HCT116 (cell line): ENCODE measurements at regions not wholly inside any gene's neighbourhood (a gene's known extent, or its start where the extent isn't known, plus 50 kb on each side); places are given as distances from the start of the nearest gene placed in this dataset.

Source experiments
- ATAC-seq: fragments of 200-7000 bp; cut with Tn5 transposase; 2 replicates; pipeline ENCODE4 v1.9.1; 2020; ENCODE audit warnings: mild to moderate bottlenecking, moderate library complexity
- BruUV-seq: library from RNA; stranded (reverse); fragments of 400-500 nt; replicated peaks from 2 replicates; lab custom pipeline; 2021; lab: Mats Ljungman, UMichigan
- CTCF ChIA-PET: fragments of 300-600 bp; sonication (Branson Sonifier 250); formaldehyde crosslinking; loops from one replicate; lab custom pipeline; 2021; ENCODE audit warnings: antibody characterized with exemption; lab: Charles Lee
- POLR2A ChIA-PET: fragments of 300-600, 350-600 bp; sonication (Branson Sonifier 250); formaldehyde crosslinking; loops from one replicate; lab custom pipeline; 2021; ENCODE audit warnings: antibody characterized with exemption; lab: Charles Lee
- RAD21 ChIA-PET, 2 experiments: fragments of 300-600 bp; sonication (Branson Sonifier 250); formaldehyde crosslinking; loops; one replicate each; lab custom pipeline; 2023; ENCODE audit warnings: low total read pairs in 2 of 2; ENCODE audit not compliant: uncharacterized antibody in 2 of 2, unreplicated experiment in 2 of 2, low non-redundant PET in 1 of 2; lab: Charles Lee
- DNase-seq: peaks from one replicate; pipeline ENCODE4 v3.0.0-alpha.2; 2010; ENCODE audit warnings: low read depth, low spot score
- H2AFZ ChIP-seq: fragments of 200-600 bp; shearing (Covaris generic), sonication (generic); 2 replicates; pipeline ENCODE4 v1.6.1; 2017; ENCODE audit warnings: low read depth, mixed run types, mixed read lengths, antibody characterized with exemption, low read length; ENCODE audit not compliant: poor library complexity, severe bottlenecking
- H3K27ac ChIP-seq: 2 replicates; pipeline ENCODE4 v1.5.1; 2012; ENCODE audit warnings: low read depth, low read length
- H3K27me3 ChIP-seq: fragments of 200-600 bp; sonication (generic); 2 replicates; pipeline ENCODE4 v1.6.1; 2016; ENCODE audit warnings: mixed run types, low read length, mixed read lengths; ENCODE audit not compliant: insufficient read depth
- H3K36me3 ChIP-seq, 2 experiments: fragments of 200-500 bp in 1 of 2; fragments of 200-600 bp in 1 of 2; sonication (Bioruptor generic) in 1 of 2; sonication (generic) in 1 of 2; 2 replicates each; pipeline versions ENCODE4 v1.5.1 to v1.6.1; 2014 to 2016; ENCODE audit warnings: low read length in 2 of 2, inconsistent platforms in 1 of 2, mixed read lengths in 1 of 2, mixed run types in 1 of 2; ENCODE audit not compliant: insufficient read depth in 2 of 2, control insufficient read depth in 1 of 2
- H3K4me1 ChIP-seq, 2 experiments: fragments of 200-600 bp in 1 of 2; sonication (generic) in 1 of 2; 2 replicates each; pipeline versions ENCODE4 v1.5.1 to v1.6.1; 2012 to 2017; ENCODE audit warnings: low read length in 2 of 2, inconsistent platforms in 1 of 2, mild to moderate bottlenecking in 1 of 2, mixed read lengths in 1 of 2, mixed run types in 1 of 2, moderate library complexity in 1 of 2; ENCODE audit not compliant: insufficient read depth in 2 of 2, control insufficient read depth in 1 of 2
- H3K4me2 ChIP-seq: fragments of 200-600 bp; sonication (generic); 2 replicates; pipeline ENCODE4 v1.6.1; 2017; ENCODE audit warnings: mixed run types, low read length, mixed read lengths
- H3K4me3 ChIP-seq, 2 experiments: fragments of 200-600 bp in 1 of 2; sonication (generic) in 1 of 2; replicated peaks in 1 of 2; 2 replicates each; pipeline ENCODE4 v1.5.1; 2011 to 2016; ENCODE audit warnings: low read length in 2 of 2, control low read depth in 1 of 2, low read depth in 1 of 2, mild to moderate bottlenecking in 1 of 2, mixed read lengths in 1 of 2, mixed run types in 1 of 2
- H3K79me2 ChIP-seq: fragments of 200-600 bp; sonication (generic); 2 replicates; pipeline ENCODE4 v1.6.1; 2017; ENCODE audit warnings: mild to moderate bottlenecking, mixed run types, low read length, moderate library complexity, mixed read lengths; ENCODE audit not compliant: insufficient read depth
- H3K9ac ChIP-seq: fragments of 200-600 bp; sonication (generic); 2 replicates; pipeline ENCODE4 v1.6.1; 2016; ENCODE audit warnings: low read length, mixed read lengths
- H3K9me2 ChIP-seq: fragments of 200-600 bp; sonication (generic), shearing (Covaris generic); 2 replicates; pipeline ENCODE4 v1.6.1; 2017; ENCODE audit warnings: mixed run types, mild to moderate bottlenecking, moderate library complexity; ENCODE audit not compliant: insufficient read depth
- H3K9me3 ChIP-seq, 2 experiments: fragments of 200-500 bp in 1 of 2; fragments of 200-600 bp in 1 of 2; sonication (Bioruptor generic) in 1 of 2; sonication (generic) in 1 of 2; 2 replicates each; pipeline ENCODE4 v1.6.1; 2014 to 2017; ENCODE audit warnings: low read length in 2 of 2, mixed read lengths in 2 of 2, inconsistent platforms in 1 of 2, low read depth in 1 of 2, mild to moderate bottlenecking in 1 of 2, mixed run types in 1 of 2, moderate library complexity in 1 of 2; ENCODE audit not compliant: control insufficient read depth in 1 of 2, insufficient read depth in 1 of 2
- H4K20me1 ChIP-seq: fragments of 200-600 bp; sonication (generic), shearing (Covaris generic); 2 replicates; pipeline ENCODE4 v1.6.1; 2017; ENCODE audit warnings: mixed run types, mild to moderate bottlenecking, moderate library complexity; ENCODE audit not compliant: insufficient read depth
- CEBPB ChIP-seq: IDR thresholded peaks from 2 replicates; pipeline ENCODE4 v1.6.1; 2012; ENCODE audit warnings: low read depth
- CTCF ChIP-seq, 3 experiments: fragments of 200-600 bp in 1 of 3; sonication (generic) in 1 of 3; IDR thresholded peaks in 2 of 3; conservative IDR thresholded peaks in 1 of 3; 2 replicates each; pipeline ENCODE4 v1.5.1; 2012 to 2017; ENCODE audit warnings: low read depth in 2 of 3, low read length in 2 of 3, antibody characterized with exemption in 1 of 3, borderline replicate concordance in 1 of 3, control low read depth in 1 of 3, mild to moderate bottlenecking in 1 of 3, mixed read lengths in 1 of 3, mixed run types in 1 of 3, moderate library complexity in 1 of 3; ENCODE audit not compliant: insufficient read depth in 1 of 3
- EGR1 ChIP-seq: IDR thresholded peaks from 2 replicates; pipeline ENCODE4 v1.6.1; 2012; ENCODE audit warnings: low read depth
- ELF1 ChIP-seq: IDR thresholded peaks from 2 replicates; pipeline ENCODE4 v1.6.1; 2012; ENCODE audit warnings: low read depth, borderline replicate concordance
- EZH2 ChIP-seq: fragments of 200-600 bp; sonication (generic); IDR thresholded peaks from 2 replicates; pipeline ENCODE4 v1.6.1; 2017; ENCODE audit warnings: antibody characterized with exemption, mixed run types
- EZH2phosphoT487 ChIP-seq: fragments of 200-600 bp; IDR thresholded peaks from 2 replicates; pipeline ENCODE4 v1.6.1; 2018; ENCODE audit warnings: antibody characterized with exemption, borderline replicate concordance
- FOSL1 ChIP-seq: IDR thresholded peaks from 2 replicates; pipeline ENCODE4 v1.6.1; 2012; ENCODE audit warnings: low read depth
- JUND ChIP-seq: IDR thresholded peaks from 2 replicates; pipeline ENCODE4 v1.6.1; 2012
- MAX ChIP-seq: IDR thresholded peaks from 2 replicates; pipeline ENCODE4 v1.6.1; 2012
- POLR2A ChIP-seq: IDR thresholded peaks from 2 replicates; pipeline ENCODE4 v1.7.0; 2011; ENCODE audit warnings: borderline replicate concordance; ENCODE audit not compliant: insufficient read depth, insufficient read length; ENCODE audit errors: extremely low read depth
- POLR2AphosphoS5 ChIP-seq: IDR thresholded peaks from 2 replicates; pipeline ENCODE4 v1.6.1; 2011; ENCODE audit warnings: mild to moderate bottlenecking, low read depth, low read length, moderate library complexity
- RAD21 ChIP-seq: IDR thresholded peaks from 2 replicates; pipeline ENCODE4 v1.6.1; 2012; ENCODE audit warnings: low read depth, mild to moderate bottlenecking
- REST ChIP-seq: IDR thresholded peaks from 2 replicates; pipeline ENCODE4 v1.6.1; 2012; ENCODE audit warnings: low read depth
- SIN3A ChIP-seq: IDR thresholded peaks from 2 replicates; pipeline ENCODE4 v1.6.1; 2012; ENCODE audit warnings: low read depth
- SP1 ChIP-seq: IDR thresholded peaks from 2 replicates; pipeline ENCODE4 v1.6.1; 2012; ENCODE audit warnings: low read depth
- TCF7L2 ChIP-seq: IDR thresholded peaks from 2 replicates; pipeline ENCODE4 v1.7.0; 2011; ENCODE audit warnings: borderline replicate concordance, inconsistent platforms; ENCODE audit not compliant: insufficient read depth, insufficient read length; ENCODE audit errors: extremely low read depth
- YY1 ChIP-seq: IDR thresholded peaks from 2 replicates; pipeline ENCODE4 v1.6.1; 2011; ENCODE audit warnings: low read length, low read depth, moderate library complexity, mild to moderate bottlenecking; ENCODE audit not compliant: insufficient replicate concordance; ENCODE audit errors: extremely low read depth
- ZFX ChIP-seq: fragments of 450-650 bp; IDR thresholded peaks from 2 replicates; pipeline ENCODE4 v1.6.1; 2017
- ZNF274 ChIP-seq: fragments of 200-500 bp; sonication (Bioruptor generic); IDR thresholded peaks from 2 replicates; pipeline ENCODE4 v1.6.1; 2014; ENCODE audit warnings: mild to moderate bottlenecking, low read depth, low read length, inconsistent platforms
- intact Hi-C: fragments of 100-400 bp; cut with micrococcal nuclease; formaldehyde crosslinking; loops from 2 replicates; pipeline ENCODE4 v1.10.0; 2022

- TF ChIP-seq ZNF274 (no peak), CTCF (IDR thresholded peaks at IDR 0.05 in 2 of 3, conservative IDR thresholded peaks at IDR 0.05 in 1 of 3; ENCODE audit: borderline replicate concordance in 1 of 3, insufficient read depth in 1 of 3, low read depth in 2 of 3, low read length in 2 of 3) (no peak), RAD21 (no peak), EZH2phosphoT487 (no peak), CEBPB (no peak), EZH2 (no peak), SP1 (no peak)
Observed at GRCh38 chr1:68785328-68785727, 288.4 kb upstream of the DEPDC1 start (continued).

- no peak overlapping the region for H2AFZ ChIP-seq
- TF ChIP-seq EGR1, result no peak
- TF ChIP-seq MAX, result no peak
- TF ChIP-seq FOSL1, result no peak
- no peak for TF ChIP-seq EZH2
- no peak for TF ChIP-seq JUND
- no peak for TF ChIP-seq YY1
- no peak for TF ChIP-seq SIN3A
- TF ChIP-seq POLR2AphosphoS5, result no peak
- no peak for TF ChIP-seq ZFX
- no peak for TF ChIP-seq TCF7L2
- no peak for TF ChIP-seq SP1
- no peak for TF ChIP-seq CEBPB
- no peak for TF ChIP-seq CTCF (IDR thresholded peaks at IDR 0.05 in 2 of 3, conservative IDR thresholded peaks at IDR 0.05 in 1 of 3; ENCODE audit: borderline replicate concordance in 1 of 3, insufficient read depth in 1 of 3, low read depth in 2 of 3, low read length in 2 of 3)
- TF ChIP-seq POLR2A, result no peak
- TF ChIP-seq ELF1, result no peak
- TF ChIP-seq RAD21, result no peak
- TF ChIP-seq EZH2phosphoT487, result no peak
- no peak for TF ChIP-seq REST
- H3K4me1 ChIP-seq, result no peaks in the 10 kb centered on the region
- H3K4me2 ChIP-seq, result no peak overlapping the region
- CTCF ChIA-PET, result no interaction called here
- H3K27ac ChIP-seq, result no peak overlapping the region
- no peak for DNase-seq
- no TSS peak for BruUV-seq
- no peak overlapping the region for H3K9ac ChIP-seq
- POLR2A ChIA-PET, result no interaction called here
- H3K27me3 ChIP-seq, result no peaks in the 10 kb centered on the region
- H3K9me3 ChIP-seq, result no peaks in the 10 kb centered on the region
- no peak for ATAC-seq
- H3K79me2 ChIP-seq, result no peaks in the 10 kb centered on the region
- no peaks in the 10 kb centered on the region for H3K9me2 ChIP-seq
- RAD21 ChIA-PET, result no interaction called here
- no peaks in the 10 kb centered on the region for H3K36me3 ChIP-seq
- H4K20me1 ChIP-seq, result no peaks in the 10 kb centered on the region
- no peak overlapping the region for H3K4me3 ChIP-seq
- intact Hi-C loops, result no loop called here
Observed at GRCh38 chr1:68788762-68789161, 291.9 kb upstream of the DEPDC1 start.
